H9 (cell line): ENCODE measurements at regions not wholly inside any gene's neighbourhood (a gene's known extent, or its start where the extent isn't known, plus 50 kb on each side); places are given as distances from the start of the nearest gene placed in this dataset.
A peak's percentile ranks its signal among the peaks of the same experiment; 100 is the strongest.

ENCODE experiments used
- DNase-seq: peaks from one replicate; pipeline ENCODE4 v3.0.0-alpha.2; 2017
- H2AFZ ChIP-seq: one replicate; pipeline ENCODE4 v1.6.1; 2013; ENCODE audit warnings: mild to moderate bottlenecking, low read length, control low read depth, moderate library complexity
- H2AK5ac ChIP-seq: 2 replicates; pipeline ENCODE4 v1.6.1; 2013; ENCODE audit warnings: low read length, control low read depth, mixed read lengths; ENCODE audit not compliant: insufficient read length
- H2BK120ac ChIP-seq: one replicate; pipeline ENCODE4 v1.6.1; 2013; ENCODE audit warnings: low read depth, mild to moderate bottlenecking, low read length, control low read depth, inconsistent platforms; ENCODE audit not compliant: poor library complexity, severe bottlenecking
- H2BK12ac ChIP-seq: 2 replicates; pipeline ENCODE4 v1.6.1; 2013; ENCODE audit warnings: low read length, control low read depth, mixed read lengths, low read depth; ENCODE audit not compliant: insufficient read length
- H2BK15ac ChIP-seq: 2 replicates; pipeline ENCODE4 v1.6.1; 2013; ENCODE audit warnings: low read depth, low read length, control low read depth
- H2BK20ac ChIP-seq: one replicate; pipeline ENCODE4 v1.6.1; 2013; ENCODE audit warnings: low read depth, mild to moderate bottlenecking, low read length, control low read depth, inconsistent platforms; ENCODE audit not compliant: poor library complexity, severe bottlenecking
- H2BK5ac ChIP-seq: 2 replicates; pipeline ENCODE4 v1.6.1; 2013; ENCODE audit warnings: low read length, control low read depth, mixed read lengths; ENCODE audit not compliant: insufficient read length
- H3K14ac ChIP-seq: 2 replicates; pipeline ENCODE4 v1.6.1; 2013; ENCODE audit warnings: low read length, control low read depth; ENCODE audit not compliant: insufficient read depth
- H3K18ac ChIP-seq: 2 replicates; pipeline ENCODE4 v1.6.1; 2013; ENCODE audit warnings: low read depth, mild to moderate bottlenecking, mixed read lengths, low read length, control low read depth; ENCODE audit not compliant: insufficient read length
- H3K23ac ChIP-seq: 2 replicates; pipeline ENCODE4 v1.6.1; 2013; ENCODE audit warnings: low read length, control low read depth, mixed read lengths, low read depth; ENCODE audit not compliant: insufficient read length
- H3K23me2 ChIP-seq: 2 replicates; pipeline ENCODE4 v1.6.1; 2013; ENCODE audit warnings: low read depth, mild to moderate bottlenecking, mixed read lengths, low read length, control low read depth; ENCODE audit not compliant: insufficient read length, poor library complexity, severe bottlenecking
- H3K27ac ChIP-seq: 2 replicates; pipeline ENCODE4 v1.5.1; 2013; ENCODE audit warnings: low read length, control low read depth, mixed read lengths, low read depth; ENCODE audit not compliant: insufficient read length
- H3K27me3 ChIP-seq: 2 replicates; pipeline ENCODE4 v1.6.1; 2013; ENCODE audit warnings: low read length, control low read depth, inconsistent platforms; ENCODE audit not compliant: insufficient read depth
- H3K4ac ChIP-seq: 2 replicates; pipeline ENCODE4 v1.6.1; 2013; ENCODE audit warnings: low read depth, mild to moderate bottlenecking, control low read depth, inconsistent platforms, low read length, moderate library complexity
- H3K4me1 ChIP-seq: 2 replicates; pipeline ENCODE4 v1.6.1; 2013; ENCODE audit warnings: low read length, control low read depth, inconsistent platforms; ENCODE audit not compliant: insufficient read depth
- H3K4me2 ChIP-seq: 2 replicates; pipeline ENCODE4 v1.6.1; 2013; ENCODE audit warnings: low read length, control low read depth, mixed read lengths; ENCODE audit not compliant: insufficient read length, insufficient read depth
- H3K56ac ChIP-seq: 2 replicates; pipeline ENCODE4 v1.6.1; 2013; ENCODE audit warnings: low read depth, mild to moderate bottlenecking, mixed read lengths, low read length, control low read depth; ENCODE audit not compliant: insufficient read length
- H3K79me1 ChIP-seq: 2 replicates; pipeline ENCODE4 v1.6.1; 2013; ENCODE audit warnings: low read depth, mild to moderate bottlenecking, moderate library complexity, low read length, control low read depth, inconsistent platforms; ENCODE audit not compliant: insufficient read depth, poor library complexity, severe bottlenecking
- H3K79me2 ChIP-seq: 2 replicates; pipeline ENCODE4 v1.6.1; 2013; ENCODE audit warnings: low read length, control low read depth, inconsistent platforms; ENCODE audit not compliant: insufficient read depth
- H3K9ac ChIP-seq: 2 replicates; pipeline ENCODE4 v1.6.1; 2013; ENCODE audit warnings: low read length, control low read depth, mixed read lengths; ENCODE audit not compliant: insufficient read length; ENCODE audit errors: extremely low read depth
- H3K9me3 ChIP-seq: one replicate; pipeline ENCODE4 v1.6.1; 2013; ENCODE audit warnings: low read depth, low read length, inconsistent platforms; ENCODE audit not compliant: control insufficient read depth
- H3T11ph ChIP-seq: one replicate; pipeline ENCODE4 v1.6.1; 2013; ENCODE audit warnings: mild to moderate bottlenecking, low read length, control low read depth, inconsistent platforms
- H4K20me1 ChIP-seq: one replicate; pipeline ENCODE4 v1.6.1; 2013; ENCODE audit not compliant: control insufficient read depth, insufficient read length, insufficient read depth
- H4K5ac ChIP-seq: 2 replicates; pipeline ENCODE4 v1.6.1; 2013; ENCODE audit warnings: low read depth, mild to moderate bottlenecking, mixed read lengths, low read length, control low read depth; ENCODE audit not compliant: insufficient read length
- H4K8ac ChIP-seq: replicated peaks from 2 replicates; pipeline ENCODE4 v1.6.1; 2013; ENCODE audit warnings: low read length, control low read depth, mixed read lengths, low read depth; ENCODE audit not compliant: insufficient read length
- H4K91ac ChIP-seq: 2 replicates; pipeline ENCODE4 v1.6.1; 2013; ENCODE audit warnings: low read depth, mild to moderate bottlenecking, moderate library complexity, mixed read lengths, low read length, control low read depth; ENCODE audit not compliant: insufficient read length
- H3K27ac Mint-ChIP-seq, 3 experiments: 2 replicates in 2 of 3; 3 replicates in 1 of 3; pipeline ENCODE4 v1.8.0; 2020 to 2021; ENCODE audit warnings: mixed read lengths in 3 of 3, mild to moderate bottlenecking in 1 of 3, moderate library complexity in 1 of 3
- H3K27me3 Mint-ChIP-seq: 2 replicates; pipeline ENCODE4 v1.8.0; 2021; ENCODE audit warnings: low read depth, mild to moderate bottlenecking, moderate library complexity, mixed read lengths
- H3K36me3 Mint-ChIP-seq, 3 experiments: 2 replicates in 2 of 3; 3 replicates in 1 of 3; pipeline ENCODE4 v1.8.0; 2020 to 2021; ENCODE audit warnings: low read depth in 3 of 3, mixed read lengths in 3 of 3; ENCODE audit not compliant: insufficient read depth in 1 of 3
- H3K4me1 Mint-ChIP-seq, 2 experiments: 2 replicates each; pipeline ENCODE4 v1.8.0; 2020; ENCODE audit warnings: mixed read lengths in 2 of 2
- H3K4me3 Mint-ChIP-seq, 2 experiments: 2 replicates in 1 of 2; 3 replicates in 1 of 2; pipeline ENCODE4 v1.8.0; 2020 to 2021; ENCODE audit warnings: mild to moderate bottlenecking in 2 of 2, mixed read lengths in 2 of 2, moderate library complexity in 1 of 2
- H3K9me3 Mint-ChIP-seq, 2 experiments: 2 replicates in 1 of 2; 3 replicates in 1 of 2; pipeline ENCODE4 v1.8.0; 2020; ENCODE audit warnings: mild to moderate bottlenecking in 2 of 2, mixed read lengths in 2 of 2, moderate library complexity in 1 of 2
- WGBS: extraction: QIAGEN DNeasy Blood & Tissue Kit; methylation state at CpG from one replicate; pipeline ENCODE4 v1.1.7; 2013; ENCODE audit warnings: missing lambda C conversion rate, low lambda C conversion rate, mixed read lengths; ENCODE audit not compliant: insufficient read length; ENCODE audit errors: extremely low coverage; 5-methylcytosine and 5-hydroxymethylcytosine counted together
- TF ChIP-seq, protein P1 (sequence below): fragments of 200-600 bp; sonication (generic); conservative IDR thresholded peaks from 3 replicates; pipeline ENCODE4 v1.8.0; 2021; ENCODE audit warnings: antibody characterized with exemption, mild to moderate bottlenecking

DNA sequence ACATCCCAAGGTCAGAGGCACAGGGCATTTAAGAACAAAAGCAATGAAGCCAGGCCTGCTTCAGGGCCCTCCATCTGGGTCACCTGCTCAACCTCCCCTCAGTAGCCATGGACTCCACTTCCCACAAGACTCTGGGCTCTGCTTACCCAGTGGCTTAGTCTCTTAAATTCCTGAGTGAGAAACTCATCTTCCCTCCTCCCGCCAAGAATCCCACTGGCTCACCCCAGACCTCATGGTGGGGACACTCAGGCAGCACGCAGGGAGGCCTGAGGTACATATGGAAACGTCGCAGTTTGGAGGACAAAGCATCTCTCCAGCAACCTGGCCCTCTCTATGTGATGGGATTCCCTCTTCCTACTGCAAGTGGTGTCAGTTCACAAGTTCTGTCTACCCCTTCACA is 326.7 kb upstream of the CDH5 start:
- no peak overlapping the region for H3K14ac ChIP-seq
- H2BK20ac ChIP-seq: no peak overlapping the region
- peak overlapping the region in 1 of 3 experiments; percentile 23; a peak in 1 of 7 replicates for H3K27ac Mint-ChIP-seq

More for the DNA sequence above, 326.7 kb upstream of the CDH5 start:
- H3K27ac ChIP-seq: no peak overlapping the region
- no CpG with 5 or more reads among the region's 4 CpGs for WGBS
- H4K20me1 ChIP-seq: no peaks in the 10 kb centered on the region
- no peak overlapping the region for H2BK12ac ChIP-seq
- no peaks in the 10 kb centered on the region; the same call in 1 of the 2 replicates for H3K27me3 ChIP-seq
- peaks cover 13 to 14% of the 10 kb centered on the region in 2 experiments for H3K4me1 Mint-ChIP-seq
- no peak overlapping the region for H3K4ac ChIP-seq
- DNase-seq: no peak
- H3K4me2 ChIP-seq: no peak overlapping the region
- no peak overlapping the region for H3K18ac ChIP-seq
- H3K4me3 Mint-ChIP-seq: no peak overlapping the region
- H3K9ac ChIP-seq: no peak overlapping the region
- no peaks in the 10 kb centered on the region for H3K79me1 ChIP-seq
- no peaks in the 10 kb centered on the region for H3K9me3 ChIP-seq
- no peaks in the 10 kb centered on the region for H3K79me2 ChIP-seq
- H3T11ph ChIP-seq: no peak overlapping the region
- no peak overlapping the region for H3K56ac ChIP-seq
- H4K91ac ChIP-seq: no peak overlapping the region
- H3K23ac ChIP-seq: no peak overlapping the region
- H2BK5ac ChIP-seq: no peak overlapping the region
- no peaks in the 10 kb centered on the region for H3K23me2 ChIP-seq
- H2AK5ac ChIP-seq: no peak overlapping the region
- peaks cover 0 to 2% of the 10 kb centered on the region in 2 experiments; a peak in 1 of 5 replicates for H3K9me3 Mint-ChIP-seq
- TF ChIP-seq, protein P1, sequence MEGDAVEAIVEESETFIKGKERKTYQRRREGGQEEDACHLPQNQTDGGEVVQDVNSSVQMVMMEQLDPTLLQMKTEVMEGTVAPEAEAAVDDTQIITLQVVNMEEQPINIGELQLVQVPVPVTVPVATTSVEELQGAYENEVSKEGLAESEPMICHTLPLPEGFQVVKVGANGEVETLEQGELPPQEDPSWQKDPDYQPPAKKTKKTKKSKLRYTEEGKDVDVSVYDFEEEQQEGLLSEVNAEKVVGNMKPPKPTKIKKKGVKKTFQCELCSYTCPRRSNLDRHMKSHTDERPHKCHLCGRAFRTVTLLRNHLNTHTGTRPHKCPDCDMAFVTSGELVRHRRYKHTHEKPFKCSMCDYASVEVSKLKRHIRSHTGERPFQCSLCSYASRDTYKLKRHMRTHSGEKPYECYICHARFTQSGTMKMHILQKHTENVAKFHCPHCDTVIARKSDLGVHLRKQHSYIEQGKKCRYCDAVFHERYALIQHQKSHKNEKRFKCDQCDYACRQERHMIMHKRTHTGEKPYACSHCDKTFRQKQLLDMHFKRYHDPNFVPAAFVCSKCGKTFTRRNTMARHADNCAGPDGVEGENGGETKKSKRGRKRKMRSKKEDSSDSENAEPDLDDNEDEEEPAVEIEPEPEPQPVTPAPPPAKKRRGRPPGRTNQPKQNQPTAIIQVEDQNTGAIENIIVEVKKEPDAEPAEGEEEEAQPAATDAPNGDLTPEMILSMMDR: no peak
- H2AFZ ChIP-seq: no peak overlapping the region
- H4K8ac ChIP-seq: no peak overlapping the region
- H2BK15ac ChIP-seq: no peak overlapping the region
- no peak overlapping the region for H2BK120ac ChIP-seq
- H3K4me1 ChIP-seq: no peaks in the 10 kb centered on the region
- no peak overlapping the region for H4K5ac ChIP-seq
- peaks cover 4% of the 10 kb centered on the region for H3K27me3 Mint-ChIP-seq
- H3K36me3 Mint-ChIP-seq: no peaks in the 10 kb centered on the region
